H7 (cell line): ENCODE measurements at regions not wholly inside any gene's neighbourhood (a gene's known extent, or its start where the extent isn't known, plus 50 kb on each side); places are given as distances from the start of the nearest gene placed in this dataset.
A peak's percentile ranks its signal among the peaks of the same experiment; 100 is the strongest.
"Not testable (repeated sequence)": the region's sequence is repeated elsewhere in the genome, so short reads cannot be mapped to it uniquely, and the experiment has no call there.

Experiments used
- DNase-seq: peaks from one replicate; pipeline ENCODE4 v3.0.0; 2012
- H3K27me3 ChIP-seq: 2 replicates; pipeline ENCODE4 v1.6.0; 2011; ENCODE audit warnings: mild to moderate bottlenecking, low read length; ENCODE audit not compliant: control insufficient read depth, insufficient read depth
- H3K36me3 ChIP-seq: replicated peaks from 2 replicates; pipeline ENCODE4 v1.5.1; 2011; ENCODE audit warnings: low read length; ENCODE audit not compliant: control insufficient read depth, insufficient read depth
- H3K4me3 ChIP-seq: 2 replicates; pipeline ENCODE4 v1.5.1; 2011; ENCODE audit warnings: low read depth, mild to moderate bottlenecking, control low read depth, low read length, moderate library complexity; ENCODE audit not compliant: insufficient read depth

DNA sequence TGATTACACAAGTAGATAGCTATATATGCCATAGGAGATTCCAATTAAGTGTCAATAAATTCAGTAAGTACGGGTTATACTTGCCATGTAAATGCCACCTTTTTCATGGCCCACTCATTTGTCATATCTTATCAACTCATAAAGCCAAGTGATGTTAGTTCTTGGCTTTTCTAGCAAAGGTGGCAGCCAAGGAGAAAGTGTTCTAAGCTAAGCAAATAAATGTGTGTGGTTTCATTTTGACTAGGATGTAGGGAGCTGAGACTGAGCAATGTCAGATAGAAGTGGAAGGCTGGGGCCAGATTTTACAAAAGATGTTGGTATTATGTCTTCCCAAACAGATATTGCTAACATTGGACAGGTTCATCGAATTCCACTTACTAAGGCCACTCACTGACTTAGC lies 952.0 kb downstream of the SLC4A3 start:
- DNase-seq: no peak
- H3K27me3 ChIP-seq: no peaks in the 10 kb centered on the region
- no peaks in the 10 kb centered on the region for H3K36me3 ChIP-seq
- no peak overlapping the region for H3K4me3 ChIP-seq

DNA sequence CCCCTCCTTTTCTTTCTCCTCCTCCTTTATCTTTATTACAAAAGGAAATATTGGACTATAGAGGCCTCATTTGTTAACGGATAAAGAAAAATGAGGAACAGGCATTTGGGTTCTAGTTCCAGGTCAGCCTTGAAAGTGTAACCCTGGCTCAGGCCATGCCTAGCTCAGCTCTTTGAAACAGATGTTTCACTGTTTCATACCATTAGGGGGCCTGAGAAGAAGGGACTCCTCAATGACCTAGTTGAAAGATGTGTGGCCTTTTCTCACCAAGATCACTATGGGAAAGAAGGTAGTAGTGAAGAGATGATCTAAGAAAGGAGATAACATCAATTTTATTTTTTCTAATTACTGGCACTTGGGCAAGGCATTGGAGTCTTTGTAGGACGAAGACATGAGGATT lies 952.7 kb downstream of the SLC4A3 start:
- H3K27me3 ChIP-seq: no peaks in the 10 kb centered on the region
- H3K36me3 ChIP-seq: no peaks in the 10 kb centered on the region
- no peak overlapping the region for H3K4me3 ChIP-seq
- no peak for DNase-seq

DNA sequence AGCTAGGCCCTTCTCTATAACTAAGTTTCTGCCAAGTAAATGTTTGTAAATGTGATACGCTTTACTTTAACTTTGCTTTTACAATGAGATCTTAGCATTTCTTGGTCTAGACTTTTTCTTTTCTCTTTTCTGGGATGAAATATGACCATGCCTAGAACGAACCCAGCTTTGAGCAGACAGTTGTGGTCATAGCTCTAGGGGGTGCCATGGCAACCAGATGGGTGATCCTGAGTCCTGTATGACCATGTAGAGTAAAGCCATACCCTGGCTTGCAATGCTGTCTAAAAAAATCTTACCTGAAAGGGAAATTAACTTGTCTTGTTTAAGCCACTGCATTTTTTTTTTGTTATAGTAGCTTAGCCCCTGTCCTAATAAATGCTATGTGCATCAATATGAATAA lies 956.3 kb downstream of the SLC4A3 start:
- Histone ChIP-seq H3K4me3 (no peak overlapping the region), H3K27me3 (no peaks in the 10 kb centered on the region), H3K36me3 (no peaks in the 10 kb centered on the region)
- no peak for DNase-seq

DNA sequence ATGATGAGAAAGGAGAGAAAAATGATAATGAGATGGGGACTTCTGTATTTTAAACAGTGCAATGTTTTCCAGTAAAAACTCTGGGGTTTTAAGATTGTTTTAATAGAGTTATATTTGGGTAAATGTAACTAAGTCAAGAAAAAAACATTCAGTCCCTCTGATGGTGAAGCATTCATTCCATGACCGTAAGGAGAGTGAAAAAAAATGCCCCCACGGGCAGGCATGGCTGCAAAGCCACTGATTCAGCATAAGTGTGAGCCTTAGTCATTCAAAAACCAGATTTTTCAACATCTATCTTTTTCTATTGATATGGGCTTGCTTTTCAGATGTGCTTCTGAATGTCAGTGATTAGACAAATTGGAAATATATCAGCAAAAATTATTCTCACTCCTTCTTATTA lies 957.8 kb downstream of the SLC4A3 start:
- Histone ChIP-seq H3K36me3 (no peaks in the 10 kb centered on the region), H3K4me3 (no peak overlapping the region), H3K27me3 (no peaks in the 10 kb centered on the region)
- DNase-seq: no peak

DNA sequence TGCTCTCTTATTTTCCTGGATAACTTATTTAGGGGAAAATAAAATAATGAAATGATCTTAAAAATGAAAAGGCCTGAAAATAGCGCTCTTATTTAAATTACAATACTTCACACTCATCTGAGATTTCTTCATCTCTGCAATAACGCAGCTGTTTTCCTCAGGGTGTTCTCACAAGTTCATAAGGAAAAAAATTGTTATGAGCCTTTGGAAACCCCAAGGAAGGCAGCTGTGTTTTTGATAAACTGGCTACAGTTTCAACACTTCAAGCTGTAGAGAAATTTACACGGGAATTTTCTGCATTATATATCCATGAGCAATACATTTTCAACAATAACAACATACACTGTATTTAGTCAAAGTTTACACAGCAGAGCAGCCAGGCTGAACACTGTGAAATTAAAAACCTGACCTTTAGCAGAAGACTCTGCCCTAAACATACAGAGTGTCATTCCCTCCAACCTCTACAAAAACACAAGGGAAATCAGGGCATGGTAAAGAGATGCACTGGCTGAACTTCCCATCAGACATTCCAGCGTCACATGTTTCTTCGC lies 959.6 kb downstream of the SLC4A3 start:
- Histone ChIP-seq H3K27me3 (no peaks in the 10 kb centered on the region), H3K36me3 (no peaks in the 10 kb centered on the region), H3K4me3 (no peak overlapping the region)
- DNase-seq: no peak

DNA sequence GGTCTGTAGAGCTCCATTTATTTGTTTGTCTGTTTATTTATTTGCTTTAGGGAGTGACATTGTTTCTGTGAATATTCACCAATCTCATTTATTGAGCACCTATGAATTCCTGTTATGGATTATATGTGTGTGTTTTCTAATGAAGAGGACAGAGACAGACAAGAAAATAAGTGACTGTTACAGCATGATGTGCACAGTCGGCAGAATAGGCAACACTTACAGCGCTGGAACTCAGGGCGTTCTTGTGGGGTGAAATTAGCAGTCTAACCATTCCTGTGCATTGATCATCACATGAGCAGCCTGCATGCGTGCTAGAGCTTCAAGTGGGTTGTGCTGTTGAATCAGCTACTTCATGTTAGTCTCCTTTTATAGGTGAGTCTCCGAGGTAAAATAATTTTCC lies 960.7 kb downstream of the SLC4A3 start:
- Histone ChIP-seq H3K27me3 (no peaks in the 10 kb centered on the region), H3K4me3 (no peak overlapping the region), H3K36me3 (no peaks in the 10 kb centered on the region)
- no peak for DNase-seq

DNA sequence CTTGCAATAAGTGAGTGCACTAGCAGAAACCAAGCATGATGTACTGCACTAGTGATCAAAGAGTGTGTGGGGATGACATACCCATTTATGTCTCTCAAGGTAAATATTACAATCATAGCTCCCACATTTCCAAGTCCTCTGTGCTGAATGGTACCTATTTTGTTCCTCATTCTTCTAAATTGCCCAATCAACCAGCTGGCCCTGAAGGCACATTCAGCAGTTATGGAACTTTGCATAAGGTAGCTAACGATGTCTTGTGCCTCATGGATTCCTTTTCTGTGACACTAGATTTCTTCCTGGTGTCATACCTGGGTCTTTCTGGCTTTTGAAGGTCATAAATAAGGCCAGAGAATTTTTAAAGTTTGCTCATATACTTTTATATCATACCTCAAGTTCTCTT lies 963.0 kb downstream of the SLC4A3 start:
- H3K4me3 ChIP-seq: no peak overlapping the region
- H3K36me3 ChIP-seq: no peaks in the 10 kb centered on the region
- H3K27me3 ChIP-seq: no peaks in the 10 kb centered on the region
- DNase-seq: no peak

DNA sequence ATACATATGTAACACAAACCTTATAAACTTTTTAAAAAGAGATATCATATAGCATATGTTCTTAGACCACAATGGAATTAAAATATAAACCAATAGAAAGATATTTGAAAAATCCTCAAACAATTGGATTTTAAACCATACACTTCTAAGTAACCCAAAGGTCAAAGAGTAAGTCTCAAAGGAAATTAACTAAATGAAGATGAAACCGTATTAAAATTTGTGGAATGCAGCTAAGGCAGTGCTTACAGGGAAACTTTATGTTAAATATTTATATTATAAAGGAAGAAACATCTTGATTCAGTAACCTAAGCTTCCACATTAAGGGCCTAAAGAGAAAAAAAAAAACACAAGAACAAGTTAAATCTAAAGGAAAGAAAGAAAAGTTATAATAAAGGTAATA lies 966.1 kb downstream of the SLC4A3 start:
- H3K27me3 ChIP-seq: no peaks in the 10 kb centered on the region
- H3K4me3 ChIP-seq: no peak overlapping the region
- no peak for DNase-seq
- H3K36me3 ChIP-seq: no peaks in the 10 kb centered on the region

DNA sequence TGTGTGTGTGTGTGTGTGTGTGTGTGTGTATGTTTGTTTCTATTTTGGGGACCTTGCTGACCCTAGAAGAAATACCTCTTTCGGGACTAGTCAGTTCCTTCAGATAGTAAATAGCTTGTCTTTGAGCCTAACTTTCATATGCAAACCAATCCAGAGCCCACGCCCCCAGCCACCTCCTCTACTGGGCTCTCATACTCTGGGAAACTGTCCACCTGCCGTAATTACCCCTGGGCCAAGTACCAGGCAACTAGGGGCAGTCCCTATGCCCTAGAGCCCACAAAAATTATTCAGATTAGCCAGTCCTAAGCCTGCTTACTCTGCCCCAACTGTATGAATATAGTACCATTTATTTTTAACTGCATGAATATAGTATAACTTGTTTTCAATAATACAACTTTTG lies 970.4 kb downstream of the EPHA4 start:
- DNase-seq: peak; percentile 7
- H3K27me3 ChIP-seq: no peaks in the 10 kb centered on the region
- no peaks in the 10 kb centered on the region for H3K36me3 ChIP-seq
- no peak overlapping the region for H3K4me3 ChIP-seq

DNA sequence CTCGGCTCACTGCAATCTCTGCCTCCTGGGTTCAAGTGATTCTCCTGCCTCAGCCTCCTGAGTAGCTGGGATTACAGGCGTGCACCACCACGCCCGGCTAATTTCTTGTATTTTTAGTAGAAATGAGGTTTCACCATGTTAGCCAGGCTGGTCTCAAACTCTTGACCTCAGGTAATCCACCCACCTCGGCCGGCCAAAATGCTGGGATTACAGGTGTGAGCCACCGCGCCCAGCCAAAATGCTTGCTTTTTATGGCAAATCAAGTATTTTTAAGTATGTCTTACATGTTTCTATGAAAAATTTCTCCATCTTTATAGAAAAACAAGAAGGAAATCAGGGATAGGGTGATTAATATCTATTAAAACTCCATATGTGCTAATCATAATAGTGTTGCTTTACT lies 959.1 kb downstream of the EPHA4 start:
- DNase-seq, H3K27me3 ChIP-seq, H3K36me3 ChIP-seq, H3K4me3 ChIP-seq: not testable (repeated sequence)

DNA sequence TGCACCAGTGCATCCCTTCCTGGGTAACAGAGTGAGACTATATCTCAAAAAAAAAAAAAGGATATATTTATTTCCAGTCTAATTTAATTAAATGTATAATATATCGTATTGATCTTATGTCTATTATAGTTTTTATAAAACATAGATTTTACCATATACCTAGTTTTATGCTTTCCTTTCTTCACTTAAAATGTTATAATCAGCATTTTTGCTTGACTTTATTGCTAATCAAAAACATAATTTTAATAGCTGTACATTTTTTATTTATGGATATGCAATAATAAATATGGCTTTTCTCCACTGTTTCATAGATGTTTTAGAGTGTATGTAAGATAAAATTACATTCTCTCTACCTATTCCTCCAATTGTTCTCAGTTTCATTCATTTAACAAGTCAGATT lies 958.0 kb downstream of the EPHA4 start:
- Histone ChIP-seq H3K27me3 (no peaks in the 10 kb centered on the region), H3K4me3 (no peak overlapping the region), H3K36me3 (no peaks in the 10 kb centered on the region)
- DNase-seq: no peak

DNA sequence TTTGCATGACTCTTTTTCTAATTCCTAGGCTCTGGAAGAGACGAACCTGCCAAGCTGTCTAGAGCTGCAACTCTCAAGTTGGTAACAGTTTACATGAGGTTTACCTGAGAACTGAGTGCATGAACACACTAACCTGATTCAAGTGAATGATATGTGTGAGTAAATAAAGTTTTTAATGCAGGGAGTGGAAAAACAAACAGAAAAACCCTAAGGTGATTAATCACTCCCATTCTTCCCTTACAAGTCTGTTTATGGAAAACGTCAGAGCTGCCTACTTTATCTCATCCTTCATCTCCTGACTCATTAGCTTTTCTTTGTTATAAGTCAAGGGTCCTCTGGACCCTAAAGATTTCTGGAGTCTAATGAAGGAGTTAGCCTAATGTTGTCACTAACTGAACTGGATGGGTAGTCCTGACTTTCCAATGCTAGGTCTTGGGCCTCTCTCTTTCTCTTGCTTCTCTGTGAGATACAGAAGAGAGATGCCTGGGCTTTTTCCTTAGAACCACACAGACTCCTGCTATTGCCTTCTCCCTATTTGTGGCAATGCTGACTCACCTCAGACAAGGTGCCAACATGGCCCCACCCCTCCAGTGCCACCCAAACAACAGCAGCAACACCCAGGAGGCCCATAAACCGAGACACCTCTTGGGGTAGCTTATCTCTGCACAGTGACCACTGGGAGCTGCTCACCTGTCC lies 952.4 kb downstream of the EPHA4 start:
- no peak for DNase-seq
- no peaks in the 10 kb centered on the region for H3K36me3 ChIP-seq
- H3K4me3 ChIP-seq: no peak overlapping the region
- no peaks in the 10 kb centered on the region for H3K27me3 ChIP-seq

DNA sequence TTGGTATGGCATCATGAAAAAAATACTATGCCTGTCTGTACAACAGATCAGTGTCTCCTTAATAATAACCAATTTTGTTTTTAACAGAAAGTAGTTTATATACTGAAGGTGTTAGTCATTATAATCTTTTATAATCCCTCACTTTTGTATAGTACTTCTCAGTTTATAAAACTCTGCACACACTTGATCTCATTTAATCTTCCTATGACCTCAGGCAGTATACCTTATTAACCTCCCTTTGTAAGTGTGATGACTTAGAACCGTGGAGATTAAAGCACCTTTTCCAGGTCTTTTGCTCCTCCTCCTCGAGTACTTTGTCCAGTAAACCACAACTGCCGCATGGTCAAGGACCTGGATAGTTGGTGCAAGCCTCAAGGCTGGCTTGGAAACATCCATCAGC lies 945.5 kb downstream of the EPHA4 start:
- Histone ChIP-seq H3K27me3 (no peaks in the 10 kb centered on the region), H3K36me3 (no peaks in the 10 kb centered on the region), H3K4me3 (no peak overlapping the region)
- no peak for DNase-seq

DNA sequence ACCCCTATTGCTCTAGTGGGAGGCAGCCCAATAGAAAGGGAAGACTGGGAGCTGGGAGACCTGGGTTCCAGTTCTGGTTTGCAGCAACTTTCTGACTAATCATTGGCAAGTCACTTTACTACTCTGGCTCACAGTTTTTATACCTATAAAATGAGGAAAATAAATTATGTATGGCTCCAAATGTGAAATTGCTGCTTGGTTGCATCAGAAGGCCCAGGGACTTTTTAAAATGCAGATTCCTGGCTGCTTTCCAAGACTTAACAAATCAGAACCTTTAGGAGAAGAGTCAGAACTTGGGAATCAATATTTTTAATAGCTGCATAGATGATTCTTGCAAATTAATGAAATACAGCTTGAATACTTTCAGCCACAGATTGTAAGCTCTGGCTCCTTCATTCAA lies 943.9 kb downstream of the EPHA4 start:
- H3K27me3 ChIP-seq: no peaks in the 10 kb centered on the region

DNA sequence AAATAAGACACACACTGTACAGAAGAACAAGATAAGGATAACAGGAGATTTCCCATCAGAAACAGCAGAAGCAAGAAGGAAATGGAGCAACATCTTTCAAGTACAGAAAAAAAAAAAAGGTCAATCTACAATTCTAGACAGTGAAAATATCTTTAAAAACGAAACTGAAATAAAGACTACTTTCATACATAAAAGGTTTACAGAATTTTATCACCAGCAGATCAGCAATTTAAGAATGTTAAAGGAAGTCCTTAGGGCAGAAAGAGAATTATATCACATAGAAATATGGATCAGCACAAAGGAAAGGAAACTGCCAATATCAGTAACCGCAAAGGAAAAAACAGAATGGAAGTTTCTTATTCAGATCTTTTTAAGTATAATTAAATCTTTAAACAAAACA lies 931.0 kb downstream of the EPHA4 start:
- no peak for DNase-seq
- H3K27me3 ChIP-seq: no peaks in the 10 kb centered on the region
- H3K4me3 ChIP-seq: no peak overlapping the region
- no peaks in the 10 kb centered on the region for H3K36me3 ChIP-seq

More for the DNA sequence above, 943.9 kb downstream of the EPHA4 start:
- Histone ChIP-seq H3K4me3 (no peak overlapping the region), H3K36me3 (no peaks in the 10 kb centered on the region)
- no peak for DNase-seq

DNA sequence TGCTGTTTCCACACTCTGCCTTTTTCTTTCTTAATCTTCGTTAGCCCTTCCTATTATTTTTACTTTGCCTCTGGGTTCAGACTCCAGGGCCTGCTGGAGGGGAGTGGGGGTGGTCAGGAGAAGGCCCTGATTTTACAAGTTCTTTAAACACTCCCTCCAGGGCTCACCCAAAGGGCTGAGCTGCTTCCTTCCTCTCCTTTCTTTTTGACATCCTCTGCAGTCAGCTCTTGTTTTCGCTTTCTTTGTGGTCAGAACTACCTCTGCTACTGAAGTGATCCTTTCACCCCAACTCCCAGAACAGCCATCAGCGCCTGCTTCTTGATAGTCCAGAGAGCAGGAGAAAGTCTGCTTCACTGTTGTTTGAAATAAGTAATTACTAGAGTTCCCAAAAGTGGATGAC lies 925.7 kb downstream of the EPHA4 start:
- DNase-seq: no peak
- Histone ChIP-seq H3K4me3 (no peak overlapping the region), H3K27me3 (no peaks in the 10 kb centered on the region), H3K36me3 (no peaks in the 10 kb centered on the region)
